ENCODE measurements at regions not wholly inside any gene's neighbourhood (a gene's known extent, or its start where the extent isn't known, plus 50 kb on each side); places are given as distances from the start of the nearest gene placed in this dataset.
A peak's percentile ranks its signal among the peaks of the same experiment; 100 is the strongest.

DNA sequence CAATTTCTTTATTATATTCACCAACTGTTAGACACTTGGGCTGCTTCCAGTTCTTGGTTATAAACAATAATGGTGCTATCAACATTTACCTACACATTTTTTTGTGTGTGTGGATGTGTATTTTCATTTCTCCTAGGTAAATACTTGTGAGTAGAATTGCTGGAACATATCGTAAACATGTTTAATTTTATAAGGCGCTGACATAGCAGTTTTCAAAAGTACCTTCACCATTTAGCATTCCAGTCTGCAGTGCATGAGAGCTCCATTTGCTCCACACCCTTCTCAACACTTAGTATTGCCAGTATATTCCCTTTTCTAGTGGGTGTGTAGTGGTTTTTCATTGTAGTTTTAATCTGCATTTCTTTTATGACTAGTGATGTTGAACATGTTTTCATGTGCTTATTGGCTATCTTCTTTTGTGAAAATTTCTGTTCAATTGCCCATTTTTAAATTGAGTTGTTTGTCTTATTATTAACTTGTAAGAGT, 59.6 kb upstream of the FAM204A start (continued):
- TF ChIP-seq, protein P1, sequence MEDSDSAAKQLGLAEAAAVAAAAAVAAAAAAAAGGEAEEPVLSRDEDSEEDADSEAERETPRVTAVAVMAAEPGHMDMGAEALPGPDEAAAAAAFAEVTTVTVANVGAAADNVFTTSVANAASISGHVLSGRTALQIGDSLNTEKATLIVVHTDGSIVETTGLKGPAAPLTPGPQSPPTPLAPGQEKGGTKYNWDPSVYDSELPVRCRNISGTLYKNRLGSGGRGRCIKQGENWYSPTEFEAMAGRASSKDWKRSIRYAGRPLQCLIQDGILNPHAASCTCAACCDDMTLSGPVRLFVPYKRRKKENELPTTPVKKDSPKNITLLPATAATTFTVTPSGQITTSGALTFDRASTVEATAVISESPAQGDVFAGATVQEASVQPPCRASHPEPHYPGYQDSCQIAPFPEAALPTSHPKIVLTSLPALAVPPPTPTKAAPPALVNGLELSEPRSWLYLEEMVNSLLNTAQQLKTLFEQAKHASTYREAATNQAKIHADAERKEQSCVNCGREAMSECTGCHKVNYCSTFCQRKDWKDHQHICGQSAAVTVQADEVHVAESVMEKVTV (CRISPR knock-in tag; IDR thresholded peaks at IDR 0.05) = no peak
- TF ChIP-seq NFIC (IDR thresholded peaks at IDR 0.05) (no peak), RBM39 (optimal IDR thresholded peaks at IDR 0.05; ENCODE audit: low read depth, low read length) (no peak), MAFG (tag; conservative IDR thresholded peaks at IDR 0.05) (peak; percentile 29)

DNA sequence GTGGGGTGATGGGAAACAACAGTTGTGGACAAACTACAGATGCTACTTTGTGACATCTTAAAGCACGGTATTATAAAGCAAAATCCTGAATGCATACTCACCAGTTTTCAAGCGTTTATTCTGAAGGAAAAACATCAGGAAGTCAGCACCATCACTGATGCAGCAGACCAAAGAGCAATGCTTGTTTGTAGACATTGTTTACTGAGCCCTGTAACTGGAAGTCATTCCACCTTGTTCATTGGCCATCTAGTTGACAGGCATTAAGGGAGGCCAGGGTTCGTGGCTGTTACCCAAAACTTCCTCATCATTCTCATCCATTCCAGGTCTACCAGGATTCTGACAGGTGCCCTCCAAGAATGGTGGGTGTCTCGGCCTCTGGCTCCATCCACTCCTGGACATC, 55.3 kb upstream of the FAM204A start:
- Histone ChIP-seq H3K9me1 (ENCODE audit: control insufficient read depth, insufficient read depth, low read length) (no peaks in the 10 kb centered on the region), H3K9me3 (replicated peaks; ENCODE audit: control insufficient read depth, insufficient read depth, low read depth, low read length) (no peaks in the 10 kb centered on the region), H3K4me2 (ENCODE audit: insufficient read depth, low read length) (no peak overlapping the region), H3K79me2 (ENCODE audit: control insufficient read depth, insufficient read depth, low read length) (no peaks in the 10 kb centered on the region), H4K20me1 (replicated peaks; ENCODE audit: control insufficient read depth, insufficient read depth, low read length) (no peaks in the 10 kb centered on the region), H3K4me3 (no peak overlapping the region), H3K27me3 (ENCODE audit: control insufficient read depth in 2 of 2, insufficient read depth in 2 of 2, low read length in 2 of 2) (peaks cover 3 to 18% of the 10 kb centered on the region in 2 experiments), H3K36me3 (ENCODE audit: control insufficient read depth, insufficient read depth, low read length) (no peaks in the 10 kb centered on the region), H3K9ac (ENCODE audit: insufficient read depth in 1 of 2, low read depth in 2 of 2, low read length in 2 of 2) (no peak overlapping the region), H3K4me1 (replicated peaks in 1 of 2; ENCODE audit: control insufficient read depth in 2 of 2, insufficient read depth in 2 of 2, low read length in 2 of 2) (no peaks in the 10 kb centered on the region), H3K27ac (ENCODE audit: extremely low read depth, low read depth, low read length) (no peak overlapping the region), H2AFZ (ENCODE audit: low read depth, low read length) (no peak overlapping the region)
- no peak for FAIRE-seq
- in situ Hi-C loops (cut with MboI) (no loop called here), intact Hi-C loops (cut with micrococcal nuclease) (no loop called here)
- DNase-seq (ENCODE audit: extremely low read depth in 1 of 4, low spot score in 3 of 4) = no peak
- WGBS (ENCODE audit: insufficient coverage, low coverage, missing lambda C conversion rate) = 0% methylated on average over 4 of the region's 4 CpGs
- no TSS peak for BruUV-seq (replicated peaks)
- no peak for ATAC-seq
- no peak for TF ChIP-seq CBX5 (IDR thresholded peaks at IDR 0.05; ENCODE audit: borderline replicate concordance, low read depth)
- TF ChIP-seq, protein P2, sequence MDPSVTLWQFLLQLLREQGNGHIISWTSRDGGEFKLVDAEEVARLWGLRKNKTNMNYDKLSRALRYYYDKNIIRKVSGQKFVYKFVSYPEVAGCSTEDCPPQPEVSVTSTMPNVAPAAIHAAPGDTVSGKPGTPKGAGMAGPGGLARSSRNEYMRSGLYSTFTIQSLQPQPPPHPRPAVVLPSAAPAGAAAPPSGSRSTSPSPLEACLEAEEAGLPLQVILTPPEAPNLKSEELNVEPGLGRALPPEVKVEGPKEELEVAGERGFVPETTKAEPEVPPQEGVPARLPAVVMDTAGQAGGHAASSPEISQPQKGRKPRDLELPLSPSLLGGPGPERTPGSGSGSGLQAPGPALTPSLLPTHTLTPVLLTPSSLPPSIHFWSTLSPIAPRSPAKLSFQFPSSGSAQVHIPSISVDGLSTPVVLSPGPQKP (CRISPR knock-in tag; IDR thresholded peaks at IDR 0.05) = no peak
- TF ChIP-seq BMI1 (IDR thresholded peaks at IDR 0.05; ENCODE audit: low read length) = no peak
- no peak for TF ChIP-seq KLF10 (CRISPR knock-in tag; IDR thresholded peaks at IDR 0.05)
- no peak for TF ChIP-seq ZFP36 (IDR thresholded peaks at IDR 0.05; ENCODE audit: low read depth, low read length, partially characterized antibody)
- TF ChIP-seq PHB (CRISPR knock-in tag; IDR thresholded peaks at IDR 0.05) = no peak
- TF ChIP-seq GABPB2 (CRISPR knock-in tag; conservative IDR thresholded peaks at IDR 0.05) = no peak
- no peak for TF ChIP-seq TCF7 (IDR thresholded peaks at IDR 0.05; ENCODE audit: borderline replicate concordance)
- TF ChIP-seq, protein P3, sequence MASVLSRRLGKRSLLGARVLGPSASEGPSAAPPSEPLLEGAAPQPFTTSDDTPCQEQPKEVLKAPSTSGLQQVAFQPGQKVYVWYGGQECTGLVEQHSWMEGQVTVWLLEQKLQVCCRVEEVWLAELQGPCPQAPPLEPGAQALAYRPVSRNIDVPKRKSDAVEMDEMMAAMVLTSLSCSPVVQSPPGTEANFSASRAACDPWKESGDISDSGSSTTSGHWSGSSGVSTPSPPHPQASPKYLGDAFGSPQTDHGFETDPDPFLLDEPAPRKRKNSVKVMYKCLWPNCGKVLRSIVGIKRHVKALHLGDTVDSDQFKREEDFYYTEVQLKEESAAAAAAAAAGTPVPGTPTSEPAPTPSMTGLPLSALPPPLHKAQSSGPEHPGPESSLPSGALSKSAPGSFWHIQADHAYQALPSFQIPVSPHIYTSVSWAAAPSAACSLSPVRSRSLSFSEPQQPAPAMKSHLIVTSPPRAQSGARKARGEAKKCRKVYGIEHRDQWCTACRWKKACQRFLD (CRISPR knock-in tag; IDR thresholded peaks at IDR 0.05) = no peak
- TF ChIP-seq ZNF695 (CRISPR knock-in tag; IDR thresholded peaks at IDR 0.05) = no peak
- TF ChIP-seq DPF2 (IDR thresholded peaks at IDR 0.05) = no peak
- TF ChIP-seq, protein P4, sequence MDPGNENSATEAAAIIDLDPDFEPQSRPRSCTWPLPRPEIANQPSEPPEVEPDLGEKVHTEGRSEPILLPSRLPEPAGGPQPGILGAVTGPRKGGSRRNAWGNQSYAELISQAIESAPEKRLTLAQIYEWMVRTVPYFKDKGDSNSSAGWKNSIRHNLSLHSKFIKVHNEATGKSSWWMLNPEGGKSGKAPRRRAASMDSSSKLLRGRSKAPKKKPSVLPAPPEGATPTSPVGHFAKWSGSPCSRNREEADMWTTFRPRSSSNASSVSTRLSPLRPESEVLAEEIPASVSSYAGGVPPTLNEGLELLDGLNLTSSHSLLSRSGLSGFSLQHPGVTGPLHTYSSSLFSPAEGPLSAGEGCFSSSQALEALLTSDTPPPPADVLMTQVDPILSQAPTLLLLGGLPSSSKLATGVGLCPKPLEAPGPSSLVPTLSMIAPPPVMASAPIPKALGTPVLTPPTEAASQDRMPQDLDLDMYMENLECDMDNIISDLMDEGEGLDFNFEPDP (CRISPR knock-in tag; IDR thresholded peaks at IDR 0.05) = no peak
- ChIA-PET POLR2A (no interaction called here), CTCF (ENCODE audit: low intra/inter-chr PET ratio) (no interaction called here)

All from K562 (cell line).